ENCODE measurements at regions not wholly inside any gene's neighbourhood (a gene's known extent, or its start where the extent isn't known, plus 50 kb on each side); places are given as distances from the start of the nearest gene placed in this dataset.

DNA sequence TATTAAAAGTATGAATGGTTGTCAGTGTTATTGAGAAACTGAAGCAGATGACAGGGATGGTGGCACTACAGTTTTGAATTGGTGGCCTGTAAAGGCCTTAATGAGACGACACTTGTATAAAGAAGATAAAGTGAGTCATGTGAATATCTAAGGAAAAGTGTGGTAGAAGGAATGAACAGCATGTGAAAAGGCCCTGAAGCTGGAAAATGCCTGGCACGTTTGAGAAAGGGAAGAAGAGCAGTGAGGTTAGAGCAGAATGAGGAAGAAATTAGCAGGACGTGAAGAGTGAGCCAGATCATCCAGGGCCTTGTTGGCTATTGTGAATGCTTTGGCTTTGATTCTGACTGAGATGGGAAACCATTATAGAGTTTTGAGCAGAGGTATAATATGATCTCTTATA is 387.6 kb upstream of the DPH6 start:
- no peaks in the 10 kb centered on the region for H3K27me3 ChIP-seq
- no peaks in the 10 kb centered on the region for H3K36me3 ChIP-seq
- 77 to 81% methylated on average over 3 of the region's 3 CpGs for WGBS, 2 donors
- no peak overlapping the region for H3K27ac ChIP-seq
- no peak overlapping the region for H3K4me3 ChIP-seq
- TF ChIP-seq POLR2AphosphoS5 (IDR thresholded peaks at IDR 0.05) (no peak), EP300 (IDR thresholded peaks at IDR 0.05) (no peak), POLR2A (IDR thresholded peaks at IDR 0.05) (no peak)
- TF ChIP-seq, protein P1, sequence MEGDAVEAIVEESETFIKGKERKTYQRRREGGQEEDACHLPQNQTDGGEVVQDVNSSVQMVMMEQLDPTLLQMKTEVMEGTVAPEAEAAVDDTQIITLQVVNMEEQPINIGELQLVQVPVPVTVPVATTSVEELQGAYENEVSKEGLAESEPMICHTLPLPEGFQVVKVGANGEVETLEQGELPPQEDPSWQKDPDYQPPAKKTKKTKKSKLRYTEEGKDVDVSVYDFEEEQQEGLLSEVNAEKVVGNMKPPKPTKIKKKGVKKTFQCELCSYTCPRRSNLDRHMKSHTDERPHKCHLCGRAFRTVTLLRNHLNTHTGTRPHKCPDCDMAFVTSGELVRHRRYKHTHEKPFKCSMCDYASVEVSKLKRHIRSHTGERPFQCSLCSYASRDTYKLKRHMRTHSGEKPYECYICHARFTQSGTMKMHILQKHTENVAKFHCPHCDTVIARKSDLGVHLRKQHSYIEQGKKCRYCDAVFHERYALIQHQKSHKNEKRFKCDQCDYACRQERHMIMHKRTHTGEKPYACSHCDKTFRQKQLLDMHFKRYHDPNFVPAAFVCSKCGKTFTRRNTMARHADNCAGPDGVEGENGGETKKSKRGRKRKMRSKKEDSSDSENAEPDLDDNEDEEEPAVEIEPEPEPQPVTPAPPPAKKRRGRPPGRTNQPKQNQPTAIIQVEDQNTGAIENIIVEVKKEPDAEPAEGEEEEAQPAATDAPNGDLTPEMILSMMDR (IDR thresholded peaks at IDR 0.05): no peak
- H3K9me3 ChIP-seq: no peaks in the 10 kb centered on the region
- peaks cover 0 to 16% (median 5%) of the 10 kb centered on the region in 4 donors for H3K4me1 ChIP-seq
- intact Hi-C loops (cut with DNase I): no loop called here
- DNase-seq: no peak

GRCh38 chr15:35934383-35935049 is 388.6 kb upstream of the DPH6 start:
- Histone ChIP-seq H3K4me3 (no peak overlapping the region), H3K27ac (no peak overlapping the region), H3K36me3 (no peaks in the 10 kb centered on the region), H3K9me3 (no peaks in the 10 kb centered on the region), H3K4me1 (peaks cover 0 to 16% (median 5%) of the 10 kb centered on the region in 4 donors), H3K27me3 (no peaks in the 10 kb centered on the region)
- DNase-seq: no peak
- 82 to 88% methylated on average over 3 of the region's 3 CpGs for WGBS, 2 donors
- intact Hi-C loops (cut with DNase I): no loop called here
- TF ChIP-seq POLR2A (IDR thresholded peaks at IDR 0.05) (no peak), EP300 (IDR thresholded peaks at IDR 0.05) (no peak), POLR2AphosphoS5 (IDR thresholded peaks at IDR 0.05) (no peak)
- TF ChIP-seq, protein P1 (IDR thresholded peaks at IDR 0.05): no peak

DNA sequence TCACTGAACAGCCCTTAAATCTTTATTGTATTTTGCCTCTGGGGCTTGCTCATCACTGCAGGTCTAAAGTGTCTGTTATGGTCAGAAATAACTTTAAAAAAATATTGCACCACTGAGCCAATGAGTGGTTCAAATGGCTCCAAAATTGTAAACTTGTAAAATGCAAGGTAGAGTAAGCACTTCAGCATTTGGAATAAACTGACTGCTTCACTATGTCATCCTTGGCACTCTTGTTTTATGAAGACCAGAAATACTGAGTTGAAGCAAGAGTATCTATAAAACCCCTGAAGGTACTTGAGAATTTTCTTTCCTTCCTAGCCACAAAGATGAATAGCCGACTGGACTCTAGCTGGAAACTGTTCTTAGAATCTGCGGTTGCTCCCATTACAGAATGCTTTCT is 390.3 kb upstream of the DPH6 start:
- TF ChIP-seq, protein P1 (IDR thresholded peaks at IDR 0.05): no peak
- no peak for TF ChIP-seq EP300 (IDR thresholded peaks at IDR 0.05)
- peak; percentile 42 to 74 (median 45) for TF ChIP-seq POLR2AphosphoS5 (IDR thresholded peaks at IDR 0.05)
- no peak for TF ChIP-seq POLR2A (IDR thresholded peaks at IDR 0.05)
- peaks cover 0 to 16% (median 5%) of the 10 kb centered on the region in 4 donors for H3K4me1 ChIP-seq
- WGBS, 2 donors: 88 to 93% methylated on average over 2 of the region's 2 CpGs
- H3K36me3 ChIP-seq: no peaks in the 10 kb centered on the region
- DNase-seq: no peak
- intact Hi-C loops (cut with DNase I): no loop called here
- no peaks in the 10 kb centered on the region for H3K9me3 ChIP-seq
- no peak overlapping the region for H3K27ac ChIP-seq
- no peak overlapping the region for H3K4me3 ChIP-seq
- H3K27me3 ChIP-seq: no peaks in the 10 kb centered on the region

- intact Hi-C loops (cut with DNase I): no loop called here
- Histone ChIP-seq H3K9me3 (no peaks in the 10 kb centered on the region), H3K4me1 (peaks cover 0 to 16% (median 5%) of the 10 kb centered on the region in 4 donors), H3K4me3 (no peak overlapping the region), H3K27ac (no peak overlapping the region), H3K36me3 (no peaks in the 10 kb centered on the region), H3K27me3 (no peaks in the 10 kb centered on the region)
- no peak for TF ChIP-seq POLR2AphosphoS5 (IDR thresholded peaks at IDR 0.05)
- TF ChIP-seq POLR2A (IDR thresholded peaks at IDR 0.05): no peak
- TF ChIP-seq EP300 (IDR thresholded peaks at IDR 0.05): no peak
- TF ChIP-seq, protein P1 (IDR thresholded peaks at IDR 0.05): no peak
- 58 to 63% methylated on average over 1 of the region's 1 CpG for WGBS, 2 donors
- DNase-seq: no peak
Measured at GRCh38 chr15:35937380-35937779, 391.4 kb upstream of the DPH6 start.
